T-cell (primary cell): ENCODE measurements at regions not wholly inside any gene's neighbourhood (a gene's known extent, or its start where the extent isn't known, plus 50 kb on each side); places are given as distances from the start of the nearest gene placed in this dataset.
"Not testable (repeated sequence)": the region's sequence is repeated elsewhere in the genome, so short reads cannot be mapped to it uniquely, and the experiment has no call there.

ENCODE experiments used
- ATAC-seq, 4 experiments: fragments of 200-7000 bp in 3 of 4; fragments of 150-1000 bp in 1 of 4; cut with Tn5 transposase; replicated peaks in 1 of 4; 1 replicate in 3 of 4; 2 replicates in 1 of 4; pipeline ENCODE4 v1.10.0; 2021; ENCODE audit warnings: moderate library complexity in 3 of 4, mild to moderate bottlenecking in 2 of 4, moderate number of reproducible peaks in 1 of 4
- CTCF ChIA-PET, 2 donors: fragments of 300-600 bp; sonication (Branson Sonifier 250); formaldehyde crosslinking; loops; one replicate each; lab custom pipeline; 2022; ENCODE audit warnings: antibody characterized with exemption in 2 of 2; lab: Charles Lee
- POLR2A ChIA-PET, 2 donors: fragments of 300-600 bp; sonication (Branson Sonifier 250); formaldehyde crosslinking; loops; one replicate each; lab custom pipeline; 2022; ENCODE audit warnings: antibody characterized with exemption in 2 of 2; lab: Charles Lee
- DNase-seq, 35 experiments: peaks; one replicate each; pipeline versions ENCODE4 v3.0.0 to v3.0.0-alpha.2; 2013 to 2023
- H3K27ac ChIP-seq: one replicate; pipeline ENCODE4 v1.5.1; 2013; ENCODE audit warnings: low read length
- H3K27me3 ChIP-seq, 2 experiments: replicated peaks in 1 of 2; 1 replicate in 1 of 2; 2 replicates in 1 of 2; pipeline versions ENCODE4 v1.6.1 to v1.7.0; 2013; ENCODE audit warnings: low read length in 1 of 2, mixed read lengths in 1 of 2; ENCODE audit not compliant: control insufficient read depth in 2 of 2, insufficient read depth in 2 of 2; ENCODE audit errors: extremely low read depth in 1 of 2
- H3K36me3 ChIP-seq, 2 donors: 1 replicate in 1 of 2; 2 replicates in 1 of 2; pipeline versions ENCODE4 v1.6.1 to v1.7.0; 2013; ENCODE audit warnings: low read length in 1 of 2; ENCODE audit not compliant: control insufficient read depth in 2 of 2, insufficient read depth in 1 of 2; ENCODE audit errors: extremely low read depth in 1 of 2
- H3K4me1 ChIP-seq, 2 experiments: 1 replicate in 1 of 2; 2 replicates in 1 of 2; pipeline versions ENCODE4 v1.6.1 to v1.7.0; 2013; ENCODE audit warnings: low read length in 2 of 2, mixed read lengths in 1 of 2; ENCODE audit not compliant: insufficient read depth in 2 of 2, control insufficient read depth in 1 of 2; ENCODE audit errors: extremely low read depth in 1 of 2
- H3K4me3 ChIP-seq, 2 donors: 1 replicate in 1 of 2; 2 replicates in 1 of 2; pipeline versions ENCODE4 v1.5.1 to v1.7.0; 2013; ENCODE audit warnings: mild to moderate bottlenecking in 2 of 2, low read length in 1 of 2, moderate library complexity in 1 of 2; ENCODE audit not compliant: control insufficient read depth in 1 of 2; ENCODE audit errors: extremely low read depth in 1 of 2
- H3K9me3 ChIP-seq: 2 replicates; pipeline ENCODE4 v1.7.0; 2013
- H3K27ac Mint-ChIP-seq, 2 donors: one replicate each; pipeline ENCODE4 v1.8.0; 2020 to 2021; ENCODE audit warnings: mild to moderate bottlenecking in 2 of 2, mixed read lengths in 2 of 2
- H3K27me3 Mint-ChIP-seq, 2 donors: one replicate each; pipeline ENCODE4 v1.8.0; 2021 to 2022; ENCODE audit warnings: mixed read lengths in 2 of 2
- H3K36me3 Mint-ChIP-seq: one replicate; pipeline ENCODE4 v1.8.0; 2021; ENCODE audit warnings: mixed read lengths
- H3K4me1 Mint-ChIP-seq, 3 donors: one replicate each; pipeline ENCODE4 v1.8.0; 2020 to 2022; ENCODE audit warnings: mixed read lengths in 3 of 3, mild to moderate bottlenecking in 1 of 3
- H3K4me3 Mint-ChIP-seq, 3 donors: one replicate each; pipeline ENCODE4 v1.8.0; 2020 to 2022; ENCODE audit warnings: mild to moderate bottlenecking in 3 of 3, mixed read lengths in 3 of 3, moderate library complexity in 3 of 3
- H3K9me3 Mint-ChIP-seq, 3 donors: one replicate each; pipeline ENCODE4 v1.8.0; 2020 to 2022; ENCODE audit warnings: mixed read lengths in 3 of 3
- WGBS: methylation state at CpG from one replicate; pipeline ENCODE4 v1.1.5; 2013; ENCODE audit warnings: missing lambda C conversion rate; ENCODE audit not compliant: insufficient coverage; 5-methylcytosine and 5-hydroxymethylcytosine counted together

DNA sequence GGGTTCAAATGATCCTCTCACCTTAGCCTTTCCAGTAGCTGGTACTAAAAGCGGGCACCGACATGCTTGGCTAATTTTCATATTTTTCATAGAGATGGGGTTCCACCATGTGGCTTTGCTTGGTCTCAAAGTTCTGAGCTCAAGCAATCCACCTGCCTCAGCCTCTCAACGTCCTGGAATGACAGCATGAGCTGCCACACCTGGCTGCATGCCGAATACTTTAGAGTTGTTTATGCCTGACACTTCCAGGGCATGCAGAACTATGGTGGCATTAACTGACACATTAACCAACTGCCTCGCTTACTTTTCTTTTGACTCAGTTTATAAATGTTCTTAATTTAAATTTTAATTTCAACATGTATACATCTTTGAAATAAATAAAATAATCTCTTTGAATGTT, 135.8 kb downstream of the CCDC74A start:
- H3K27ac Mint-ChIP-seq, H3K36me3 ChIP-seq, H3K27me3 ChIP-seq, ATAC-seq, DNase-seq, H3K4me3 ChIP-seq, H3K27ac ChIP-seq, H3K4me1 ChIP-seq, POLR2A ChIA-PET, H3K9me3 ChIP-seq, H3K9me3 Mint-ChIP-seq, H3K4me1 Mint-ChIP-seq, H3K36me3 Mint-ChIP-seq, H3K4me3 Mint-ChIP-seq: not testable (repeated sequence)
- CTCF ChIA-PET = interaction anchor here in 1 of 2 donors (0.5 kb wide), 1 partner anchor 9 kb away, joined by 3 read pairs; no protein-coding TSS in a partner anchor
- 33% methylated on average over 1 of the region's 5 CpGs for WGBS
- H3K27me3 Mint-ChIP-seq = peaks cover 26 to 32% of the 10 kb centered on the region in 2 donors

DNA sequence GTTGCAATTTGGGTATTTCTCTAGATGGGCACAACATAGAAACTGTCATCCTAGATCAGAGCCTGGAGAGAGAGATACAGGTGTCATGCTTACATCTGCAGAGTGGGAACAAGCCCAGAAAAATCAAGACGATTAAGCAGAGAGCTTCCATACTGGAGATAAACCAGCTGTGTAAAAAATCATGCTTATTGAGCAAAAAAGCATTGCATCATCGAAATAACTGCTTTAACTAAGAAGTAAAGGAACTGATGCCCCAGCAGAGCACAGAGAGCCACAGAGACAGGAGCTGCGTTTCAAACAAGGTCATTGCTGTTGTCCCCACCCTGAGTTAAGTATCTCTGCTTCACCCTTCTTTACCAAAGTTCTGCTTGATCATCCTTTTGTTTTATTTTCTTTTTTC, 138.0 kb downstream of the CCDC74A start:
- H3K4me3 Mint-ChIP-seq, H3K36me3 Mint-ChIP-seq, ATAC-seq, H3K36me3 ChIP-seq, POLR2A ChIA-PET, H3K27ac ChIP-seq, H3K27me3 ChIP-seq, CTCF ChIA-PET, H3K9me3 Mint-ChIP-seq, H3K4me1 ChIP-seq, H3K27ac Mint-ChIP-seq, H3K9me3 ChIP-seq, H3K4me3 ChIP-seq, H3K4me1 Mint-ChIP-seq, DNase-seq: not testable (repeated sequence)
- peaks cover 28 to 32% of the 10 kb centered on the region in 2 donors for H3K27me3 Mint-ChIP-seq
- WGBS = 40% methylated on average over 2 of the region's 3 CpGs

DNA sequence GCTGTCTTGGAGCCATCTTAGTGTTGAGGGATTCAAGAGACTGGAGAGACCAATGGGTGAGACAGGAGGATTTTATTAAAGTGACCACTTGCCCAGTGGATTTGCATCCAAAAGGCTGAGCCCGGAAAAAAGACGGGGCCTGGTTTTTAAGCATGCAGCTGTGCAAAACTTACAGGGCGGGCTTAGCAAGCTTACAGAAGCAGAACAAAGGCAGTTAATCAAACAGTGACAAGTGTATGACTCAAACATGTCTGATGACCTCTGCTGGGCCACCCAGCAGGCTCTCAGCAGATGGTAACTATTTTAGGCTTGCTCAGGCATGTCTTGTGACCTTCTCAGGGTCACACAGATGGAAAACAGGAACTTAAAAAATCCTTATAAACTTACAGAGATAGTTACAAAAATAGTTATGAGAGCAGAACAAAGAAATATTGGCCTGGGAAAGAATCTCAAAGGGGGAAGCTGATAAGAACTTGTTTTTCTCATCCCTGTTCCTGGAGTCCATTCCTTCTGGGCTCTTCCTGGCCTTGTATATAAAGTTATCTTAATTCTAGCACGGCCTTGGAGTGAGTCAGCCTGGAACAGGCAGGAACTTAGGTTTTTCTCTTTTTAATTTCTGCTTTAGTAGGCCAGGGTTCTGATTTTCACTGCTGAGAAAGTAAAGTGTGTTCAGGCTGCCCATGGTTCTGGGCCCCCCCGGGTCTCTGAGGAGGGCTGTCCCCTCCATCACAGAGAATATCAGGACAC, 141.3 kb downstream of the CCDC74A start:
- H3K4me3 ChIP-seq, H3K9me3 Mint-ChIP-seq, POLR2A ChIA-PET, H3K27ac Mint-ChIP-seq, H3K4me1 Mint-ChIP-seq, H3K27ac ChIP-seq, ATAC-seq, H3K4me3 Mint-ChIP-seq, H3K9me3 ChIP-seq, DNase-seq, H3K36me3 Mint-ChIP-seq, H3K36me3 ChIP-seq: not testable (repeated sequence)
- peaks cover 15 to 21% of the 10 kb centered on the region in 2 donors for H3K27me3 Mint-ChIP-seq
- CTCF ChIA-PET = interaction anchor here in 1 of 2 donors (0.7 kb wide), 1 partner anchor 516 kb away, joined by 3 read pairs; no protein-coding TSS in a partner anchor
- 77% methylated on average over 3 of the region's 5 CpGs for WGBS
- Histone ChIP-seq H3K4me1 (peaks cover 0 to 20% of the 10 kb centered on the region in 2 experiments), H3K27me3 (peaks cover 5 to 35% of the 10 kb centered on the region in 2 experiments)

GRCh38 chr2:131671841-131672470, 144.3 kb downstream of the CCDC74A start:
- peak overlapping the region in 1 of 3 donors; percentile 74 for H3K4me3 Mint-ChIP-seq
- H3K9me3 Mint-ChIP-seq = not testable (repeated sequence)

DNA sequence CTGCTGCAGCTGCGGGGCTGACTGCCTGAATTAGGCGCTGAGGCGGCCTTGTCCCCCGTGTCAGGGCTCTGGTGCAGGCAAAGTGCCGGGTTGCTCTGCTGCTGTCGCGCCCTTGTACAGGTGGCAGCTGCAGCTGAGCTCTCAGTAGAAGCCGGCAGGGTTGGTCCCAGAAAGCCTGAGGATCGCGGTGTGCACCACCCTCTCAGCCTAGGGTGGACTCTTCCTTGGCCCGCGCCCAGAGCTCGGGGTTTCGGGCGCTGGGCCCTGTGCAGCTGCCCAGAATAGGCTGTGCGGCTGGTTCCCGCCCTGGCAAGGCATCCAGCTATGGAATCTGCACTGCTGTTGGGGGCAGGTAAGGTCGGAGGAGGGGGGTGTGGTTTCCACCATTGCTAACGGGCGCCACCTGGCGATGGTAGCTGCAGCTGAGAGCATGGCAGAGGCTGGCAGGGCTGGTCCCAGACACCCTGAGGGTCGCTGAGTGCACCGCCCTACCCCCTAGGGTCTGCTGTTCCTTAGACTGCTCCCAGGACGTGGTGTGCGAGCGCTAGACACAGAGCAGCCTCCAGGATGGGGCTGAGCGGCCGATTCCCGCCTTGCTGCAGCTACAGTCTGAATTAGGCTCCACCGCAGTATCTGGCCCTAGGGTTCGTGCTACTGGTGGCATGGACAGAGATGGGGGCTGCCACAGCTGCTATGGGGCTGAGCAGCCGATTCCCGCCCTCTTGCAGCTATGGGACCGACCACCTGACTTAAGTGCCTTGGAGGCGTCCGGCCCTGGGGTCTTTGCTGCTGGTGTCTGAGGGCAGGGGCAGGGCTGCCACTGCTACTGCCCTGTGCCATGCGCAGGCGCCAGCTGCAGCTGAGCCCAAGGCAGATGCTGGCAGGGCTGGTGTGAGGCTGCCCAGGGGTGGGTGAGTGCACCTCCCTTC, 145.0 kb downstream of the CCDC74A start:
- H3K36me3 Mint-ChIP-seq, H3K9me3 Mint-ChIP-seq, H3K36me3 ChIP-seq, H3K27ac ChIP-seq, H3K27ac Mint-ChIP-seq, H3K9me3 ChIP-seq: not testable (repeated sequence)
- peaks cover 2 to 47% of the 10 kb centered on the region in 2 experiments for H3K27me3 ChIP-seq
- peaks cover 0 to 23% of the 10 kb centered on the region in 2 experiments for H3K4me1 ChIP-seq
- 14% methylated on average over 33 of the region's 38 CpGs for WGBS
- ATAC-seq (peak; percentile 90 to 97 (median 92)), DNase-seq (peak in 31 of 35 experiments; percentile 30 to 80 (median 54))
- Mint-ChIP-seq H3K4me3 (peak overlapping the region; percentile 52 to 74 (median 59)), H3K27me3 (peaks cover 21 to 23% of the 10 kb centered on the region in 2 donors), H3K4me1 (peaks cover 6 to 11% (median 6%) of the 10 kb centered on the region in 3 donors)
- H3K4me3 ChIP-seq = peak overlapping the region; percentile 2 to 30
- ChIA-PET CTCF (interaction anchor here (0.6 to 2.8 kb wide), 20 partner anchors 9 to 800 kb away, joined by 3 to 26 read pairs (median 4); no protein-coding TSS in a partner anchor), POLR2A (interaction anchor here (0.6 to 0.7 kb wide), 3 partner anchors 169 to 252 kb away, joined by 4 to 11 read pairs (median 6); no protein-coding TSS in a partner anchor)

More at GRCh38 chr2:131671841-131672470, 144.3 kb downstream of the CCDC74A start:
- 57% methylated on average over 28 of the region's 28 CpGs for WGBS
- not testable (repeated sequence) for H3K27ac ChIP-seq, H3K36me3 ChIP-seq, H3K36me3 Mint-ChIP-seq, H3K4me1 Mint-ChIP-seq, H3K27ac Mint-ChIP-seq, DNase-seq, H3K4me3 ChIP-seq, H3K9me3 ChIP-seq, ATAC-seq
- ChIA-PET CTCF (interaction anchor here (0.5 to 2.8 kb wide), 19 partner anchors 8 to 799 kb away, joined by 3 to 26 read pairs (median 5); no protein-coding TSS in a partner anchor), POLR2A (interaction anchor here (0.6 to 0.7 kb wide), 3 partner anchors 168 to 251 kb away, joined by 4 to 11 read pairs (median 6); no protein-coding TSS in a partner anchor)
- H3K4me1 ChIP-seq = peaks cover 0 to 23% of the 10 kb centered on the region in 2 experiments
- H3K27me3 ChIP-seq = peaks cover 2 to 47% of the 10 kb centered on the region in 2 experiments
- H3K27me3 Mint-ChIP-seq = peaks cover 20 to 23% of the 10 kb centered on the region in 2 donors
